ENCODE measurements at regions not wholly inside any gene's neighbourhood (a gene's known extent, or its start where the extent isn't known, plus 50 kb on each side); places are given as distances from the start of the nearest gene placed in this dataset.
A peak's percentile ranks its signal among the peaks of the same experiment; 100 is the strongest.

GRCh38 chr18:34978533-34978893 lies 62.7 kb upstream of the MAPRE2 start:
- Histone ChIP-seq H3K4me3 (ENCODE audit: low read length) (peak overlapping the region; percentile 84), H3K4me1 (ENCODE audit: control insufficient read depth, low read length) (peaks cover 23% of the 10 kb centered on the region), H3K9me3 (ENCODE audit: control insufficient read depth, insufficient read depth, low read length) (no peaks in the 10 kb centered on the region), H3K27me3 (ENCODE audit: control insufficient read depth, low read length) (peaks cover 12% of the 10 kb centered on the region; the same call in 1 of the 2 replicates), H3K4me2 (ENCODE audit: low read length) (peak overlapping the region; percentile 86), H3K9me2 (replicated peaks; ENCODE audit: control insufficient read depth, low read length) (no peaks in the 10 kb centered on the region), H3F3A (ENCODE audit: control insufficient read depth, insufficient read depth) (peaks cover 8% of the 10 kb centered on the region; the same call in 1 of the 2 replicates), H3K79me2 (ENCODE audit: control insufficient read depth, low read length) (no peaks in the 10 kb centered on the region), H3K27ac (ENCODE audit: low read depth, low read length) (peak overlapping the region; percentile 46), H4K20me1 (ENCODE audit: control insufficient read depth, insufficient read depth, low read depth, low read length) (no peaks in the 10 kb centered on the region), H3K36me3 (ENCODE audit: control insufficient read depth, low read length) (no peaks in the 10 kb centered on the region)
- TF ChIP-seq, protein P1, sequence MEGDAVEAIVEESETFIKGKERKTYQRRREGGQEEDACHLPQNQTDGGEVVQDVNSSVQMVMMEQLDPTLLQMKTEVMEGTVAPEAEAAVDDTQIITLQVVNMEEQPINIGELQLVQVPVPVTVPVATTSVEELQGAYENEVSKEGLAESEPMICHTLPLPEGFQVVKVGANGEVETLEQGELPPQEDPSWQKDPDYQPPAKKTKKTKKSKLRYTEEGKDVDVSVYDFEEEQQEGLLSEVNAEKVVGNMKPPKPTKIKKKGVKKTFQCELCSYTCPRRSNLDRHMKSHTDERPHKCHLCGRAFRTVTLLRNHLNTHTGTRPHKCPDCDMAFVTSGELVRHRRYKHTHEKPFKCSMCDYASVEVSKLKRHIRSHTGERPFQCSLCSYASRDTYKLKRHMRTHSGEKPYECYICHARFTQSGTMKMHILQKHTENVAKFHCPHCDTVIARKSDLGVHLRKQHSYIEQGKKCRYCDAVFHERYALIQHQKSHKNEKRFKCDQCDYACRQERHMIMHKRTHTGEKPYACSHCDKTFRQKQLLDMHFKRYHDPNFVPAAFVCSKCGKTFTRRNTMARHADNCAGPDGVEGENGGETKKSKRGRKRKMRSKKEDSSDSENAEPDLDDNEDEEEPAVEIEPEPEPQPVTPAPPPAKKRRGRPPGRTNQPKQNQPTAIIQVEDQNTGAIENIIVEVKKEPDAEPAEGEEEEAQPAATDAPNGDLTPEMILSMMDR (IDR thresholded peaks at IDR 0.05; ENCODE audit: low read depth, low read length, poor library complexity, severe bottlenecking) = no peak
- no peak for TF ChIP-seq EZH2phosphoT487 (IDR thresholded peaks at IDR 0.05; ENCODE audit: borderline replicate concordance, low read length)

GRCh38 chr18:34978953-34979608 lies 62.1 kb upstream of the MAPRE2 start:
- no peaks in the 10 kb centered on the region for H3K79me2 ChIP-seq (ENCODE audit: control insufficient read depth, low read length)
- no peaks in the 10 kb centered on the region for H3K36me3 ChIP-seq (ENCODE audit: control insufficient read depth, low read length)
- 0 out of 2 replicates have a peak, but pooled peaks cover 12% of the 10 kb centered on the region for H3K27me3 ChIP-seq (ENCODE audit: control insufficient read depth, low read length)
- TF ChIP-seq EZH2phosphoT487 (IDR thresholded peaks at IDR 0.05; ENCODE audit: borderline replicate concordance, low read length) = no peak
- TF ChIP-seq, protein P1 (IDR thresholded peaks at IDR 0.05; ENCODE audit: low read depth, low read length, poor library complexity, severe bottlenecking) = no peak
- H3K9me3 ChIP-seq (ENCODE audit: control insufficient read depth, insufficient read depth, low read length) = no peaks in the 10 kb centered on the region
- H4K20me1 ChIP-seq (ENCODE audit: control insufficient read depth, insufficient read depth, low read depth, low read length) = no peaks in the 10 kb centered on the region
- peak overlapping the region; percentile 86 for H3K4me2 ChIP-seq (ENCODE audit: low read length)
- peaks cover 8% of the 10 kb centered on the region; the same call in 1 of the 2 replicates for H3F3A ChIP-seq (ENCODE audit: control insufficient read depth, insufficient read depth)
- H3K9me2 ChIP-seq (replicated peaks; ENCODE audit: control insufficient read depth, low read length) = no peaks in the 10 kb centered on the region
- H3K4me1 ChIP-seq (ENCODE audit: control insufficient read depth, low read length) = peaks cover 23% of the 10 kb centered on the region
- H3K27ac ChIP-seq (ENCODE audit: low read depth, low read length) = no peak overlapping the region
- peak overlapping the region; percentile 84 for H3K4me3 ChIP-seq (ENCODE audit: low read length)

DNA sequence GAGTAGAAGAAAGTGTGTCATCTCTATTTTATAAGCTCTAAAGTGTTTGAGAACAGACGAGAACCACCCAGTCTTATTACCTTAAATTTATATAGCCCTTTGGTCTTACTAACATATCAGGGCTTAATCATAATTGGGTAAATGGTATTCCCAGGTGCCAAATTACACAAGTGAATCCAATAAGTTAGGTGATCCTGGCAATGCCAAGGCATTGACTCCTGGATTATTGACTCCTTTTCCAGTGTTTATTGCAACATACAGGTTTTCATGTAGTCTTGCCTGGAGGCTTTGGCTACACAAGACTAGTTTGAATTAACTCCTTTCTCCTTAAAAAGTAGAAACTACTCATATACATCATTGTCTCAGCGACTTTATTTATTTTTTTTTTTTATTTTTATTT lies 59.7 kb upstream of the MAPRE2 start:
- Histone ChIP-seq H3K4me1 (ENCODE audit: control insufficient read depth, low read length) (peaks cover 17% of the 10 kb centered on the region), H3K36me3 (ENCODE audit: control insufficient read depth, low read length) (no peaks in the 10 kb centered on the region), H3K27ac (ENCODE audit: low read depth, low read length) (no peak overlapping the region), H3K9me2 (replicated peaks; ENCODE audit: control insufficient read depth, low read length) (no peaks in the 10 kb centered on the region), H3K4me3 (ENCODE audit: low read length) (no peak overlapping the region), H3K79me2 (ENCODE audit: control insufficient read depth, low read length) (no peaks in the 10 kb centered on the region), H3K27me3 (ENCODE audit: control insufficient read depth, low read length) (no peaks in the 10 kb centered on the region), H3F3A (ENCODE audit: control insufficient read depth, insufficient read depth) (peaks cover 3% of the 10 kb centered on the region; the same call in 1 of the 2 replicates), H3K9me3 (ENCODE audit: control insufficient read depth, insufficient read depth, low read length) (no peaks in the 10 kb centered on the region), H4K20me1 (ENCODE audit: control insufficient read depth, insufficient read depth, low read depth, low read length) (no peaks in the 10 kb centered on the region), H3K4me2 (ENCODE audit: low read length) (no peak overlapping the region)
- TF ChIP-seq, protein P1 (IDR thresholded peaks at IDR 0.05; ENCODE audit: low read depth, low read length, poor library complexity, severe bottlenecking) = no peak
- no peak for TF ChIP-seq EZH2phosphoT487 (IDR thresholded peaks at IDR 0.05; ENCODE audit: borderline replicate concordance, low read length)

All from DOHH2 (cell line).